ENCODE measurements at regions not wholly inside any gene's neighbourhood (a gene's known extent, or its start where the extent isn't known, plus 50 kb on each side); places are given as distances from the start of the nearest gene placed in this dataset.

DNA sequence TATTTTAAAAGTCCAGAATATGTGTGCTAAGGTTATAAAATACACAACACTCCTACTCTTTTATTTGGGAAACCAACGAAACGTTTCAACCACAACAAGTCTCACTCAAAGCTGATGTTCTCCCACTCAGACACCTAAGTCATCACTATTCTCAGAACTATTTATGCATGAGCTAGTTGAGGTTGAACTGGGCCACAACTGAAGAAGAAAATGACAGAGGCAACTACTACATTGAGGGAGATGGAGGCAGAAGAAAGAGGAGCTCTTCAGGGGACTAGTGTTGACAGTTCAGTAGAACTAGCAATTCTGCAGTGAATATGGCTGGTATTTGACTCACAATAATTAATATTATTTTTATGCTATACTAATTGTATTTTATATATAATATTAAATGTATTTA, 198.2 kb downstream of the SEC16B start:
- Histone ChIP-seq H3K27ac (ENCODE audit: low read length) (no peak overlapping the region), H3K79me2 (replicated peaks; ENCODE audit: insufficient read depth, low read length) (no peaks in the 10 kb centered on the region), H3K36me3 (ENCODE audit: insufficient read depth, low read length) (no peaks in the 10 kb centered on the region), H3F3A (ENCODE audit: insufficient read depth, low read length, poor library complexity, severe bottlenecking) (no peaks in the 10 kb centered on the region), H3K27me3 (ENCODE audit: insufficient read depth, low read depth, low read length) (no peaks in the 10 kb centered on the region), H3K9ac (ENCODE audit: low read length) (no peak overlapping the region), H4K20me1 (ENCODE audit: insufficient read depth) (no peaks in the 10 kb centered on the region), H3K4me2 (ENCODE audit: low read length) (no peak overlapping the region), H3K4me3 (ENCODE audit: low read length) (no peak overlapping the region), H3K9me3 (ENCODE audit: low read length) (peaks cover 5% of the 10 kb centered on the region), H3K9me2 (ENCODE audit: insufficient read depth, low read length) (no peaks in the 10 kb centered on the region), H2AFZ (ENCODE audit: low read depth, low read length) (no peak overlapping the region)
- no peak for TF ChIP-seq EP300 (conservative IDR thresholded peaks at IDR 0.05; ENCODE audit: poor library complexity, severe bottlenecking)
- TF ChIP-seq, protein P1, sequence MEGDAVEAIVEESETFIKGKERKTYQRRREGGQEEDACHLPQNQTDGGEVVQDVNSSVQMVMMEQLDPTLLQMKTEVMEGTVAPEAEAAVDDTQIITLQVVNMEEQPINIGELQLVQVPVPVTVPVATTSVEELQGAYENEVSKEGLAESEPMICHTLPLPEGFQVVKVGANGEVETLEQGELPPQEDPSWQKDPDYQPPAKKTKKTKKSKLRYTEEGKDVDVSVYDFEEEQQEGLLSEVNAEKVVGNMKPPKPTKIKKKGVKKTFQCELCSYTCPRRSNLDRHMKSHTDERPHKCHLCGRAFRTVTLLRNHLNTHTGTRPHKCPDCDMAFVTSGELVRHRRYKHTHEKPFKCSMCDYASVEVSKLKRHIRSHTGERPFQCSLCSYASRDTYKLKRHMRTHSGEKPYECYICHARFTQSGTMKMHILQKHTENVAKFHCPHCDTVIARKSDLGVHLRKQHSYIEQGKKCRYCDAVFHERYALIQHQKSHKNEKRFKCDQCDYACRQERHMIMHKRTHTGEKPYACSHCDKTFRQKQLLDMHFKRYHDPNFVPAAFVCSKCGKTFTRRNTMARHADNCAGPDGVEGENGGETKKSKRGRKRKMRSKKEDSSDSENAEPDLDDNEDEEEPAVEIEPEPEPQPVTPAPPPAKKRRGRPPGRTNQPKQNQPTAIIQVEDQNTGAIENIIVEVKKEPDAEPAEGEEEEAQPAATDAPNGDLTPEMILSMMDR (IDR thresholded peaks at IDR 0.05; ENCODE audit: poor library complexity, severe bottlenecking): no peak
- TF ChIP-seq EZH2 (IDR thresholded peaks at IDR 0.05; ENCODE audit: borderline replicate concordance, insufficient read depth, low read length, poor library complexity, severe bottlenecking): no peak
- TF ChIP-seq RAD21 (conservative IDR thresholded peaks at IDR 0.05): no peak
- no peak for TF ChIP-seq POLR2AphosphoS5 (IDR thresholded peaks at IDR 0.05)
- TF ChIP-seq TAF1 (IDR thresholded peaks at IDR 0.05; ENCODE audit: low read depth): no peak

DNA sequence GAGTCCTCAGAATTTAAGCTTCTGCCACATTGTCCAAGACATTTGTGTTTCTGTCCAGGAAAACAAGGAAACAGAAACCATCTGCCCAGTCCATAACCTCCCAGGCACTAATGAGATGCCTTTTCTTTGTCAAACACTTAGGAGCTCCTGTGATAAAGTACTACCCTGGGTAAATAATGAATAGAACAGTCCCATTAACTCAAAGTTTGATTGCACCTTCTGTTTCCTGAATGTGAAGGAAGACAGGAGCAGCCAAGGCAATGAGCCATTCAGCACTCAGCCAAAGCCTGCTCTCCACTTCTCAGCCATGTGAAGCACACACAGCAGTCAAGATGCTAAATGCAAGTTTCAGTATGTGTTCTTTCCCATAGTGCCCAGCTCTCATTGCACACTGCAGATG, 199.8 kb downstream of the SEC16B start:
- TF ChIP-seq MXI1 (conservative IDR thresholded peaks at IDR 0.05; ENCODE audit: poor library complexity, severe bottlenecking) (no peak), EZH2 (IDR thresholded peaks at IDR 0.05; ENCODE audit: borderline replicate concordance, insufficient read depth, low read length, poor library complexity, severe bottlenecking) (no peak), EP300 (conservative IDR thresholded peaks at IDR 0.05; ENCODE audit: poor library complexity, severe bottlenecking) (no peak), TAF1 (IDR thresholded peaks at IDR 0.05; ENCODE audit: low read depth) (no peak), SMC3 (conservative IDR thresholded peaks at IDR 0.05; ENCODE audit: poor library complexity) (no peak), RAD21 (conservative IDR thresholded peaks at IDR 0.05) (no peak), POLR2AphosphoS5 (IDR thresholded peaks at IDR 0.05) (no peak)
- TF ChIP-seq, protein P2, sequence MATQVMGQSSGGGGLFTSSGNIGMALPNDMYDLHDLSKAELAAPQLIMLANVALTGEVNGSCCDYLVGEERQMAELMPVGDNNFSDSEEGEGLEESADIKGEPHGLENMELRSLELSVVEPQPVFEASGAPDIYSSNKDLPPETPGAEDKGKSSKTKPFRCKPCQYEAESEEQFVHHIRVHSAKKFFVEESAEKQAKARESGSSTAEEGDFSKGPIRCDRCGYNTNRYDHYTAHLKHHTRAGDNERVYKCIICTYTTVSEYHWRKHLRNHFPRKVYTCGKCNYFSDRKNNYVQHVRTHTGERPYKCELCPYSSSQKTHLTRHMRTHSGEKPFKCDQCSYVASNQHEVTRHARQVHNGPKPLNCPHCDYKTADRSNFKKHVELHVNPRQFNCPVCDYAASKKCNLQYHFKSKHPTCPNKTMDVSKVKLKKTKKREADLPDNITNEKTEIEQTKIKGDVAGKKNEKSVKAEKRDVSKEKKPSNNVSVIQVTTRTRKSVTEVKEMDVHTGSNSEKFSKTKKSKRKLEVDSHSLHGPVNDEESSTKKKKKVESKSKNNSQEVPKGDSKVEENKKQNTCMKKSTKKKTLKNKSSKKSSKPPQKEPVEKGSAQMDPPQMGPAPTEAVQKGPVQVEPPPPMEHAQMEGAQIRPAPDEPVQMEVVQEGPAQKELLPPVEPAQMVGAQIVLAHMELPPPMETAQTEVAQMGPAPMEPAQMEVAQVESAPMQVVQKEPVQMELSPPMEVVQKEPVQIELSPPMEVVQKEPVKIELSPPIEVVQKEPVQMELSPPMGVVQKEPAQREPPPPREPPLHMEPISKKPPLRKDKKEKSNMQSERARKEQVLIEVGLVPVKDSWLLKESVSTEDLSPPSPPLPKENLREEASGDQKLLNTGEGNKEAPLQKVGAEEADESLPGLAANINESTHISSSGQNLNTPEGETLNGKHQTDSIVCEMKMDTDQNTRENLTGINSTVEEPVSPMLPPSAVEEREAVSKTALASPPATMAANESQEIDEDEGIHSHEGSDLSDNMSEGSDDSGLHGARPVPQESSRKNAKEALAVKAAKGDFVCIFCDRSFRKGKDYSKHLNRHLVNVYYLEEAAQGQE (IDR thresholded peaks at IDR 0.05; ENCODE audit: borderline replicate concordance): no peak
- TF ChIP-seq, protein P1 (IDR thresholded peaks at IDR 0.05; ENCODE audit: poor library complexity, severe bottlenecking): no peak
- Histone ChIP-seq H3K27ac (ENCODE audit: low read length) (no peak overlapping the region), H3K27me3 (ENCODE audit: insufficient read depth, low read depth, low read length) (no peaks in the 10 kb centered on the region), H3K9ac (ENCODE audit: low read length) (no peak overlapping the region), H3K36me3 (ENCODE audit: insufficient read depth, low read length) (no peaks in the 10 kb centered on the region), H3K4me2 (ENCODE audit: low read length) (no peak overlapping the region), H3K9me2 (ENCODE audit: insufficient read depth, low read length) (no peaks in the 10 kb centered on the region), H3K4me3 (ENCODE audit: low read length) (no peak overlapping the region), H2AFZ (ENCODE audit: low read depth, low read length) (no peak overlapping the region), H3F3A (ENCODE audit: insufficient read depth, low read length, poor library complexity, severe bottlenecking) (no peaks in the 10 kb centered on the region), H4K20me1 (ENCODE audit: insufficient read depth) (no peaks in the 10 kb centered on the region), H3K9me3 (ENCODE audit: low read length) (peaks cover 5% of the 10 kb centered on the region), H3K79me2 (replicated peaks; ENCODE audit: insufficient read depth, low read length) (no peaks in the 10 kb centered on the region)
